ENCODE measurements at regions not wholly inside any gene's neighbourhood (a gene's known extent, or its start where the extent isn't known, plus 50 kb on each side); places are given as distances from the start of the nearest gene placed in this dataset.

DNA sequence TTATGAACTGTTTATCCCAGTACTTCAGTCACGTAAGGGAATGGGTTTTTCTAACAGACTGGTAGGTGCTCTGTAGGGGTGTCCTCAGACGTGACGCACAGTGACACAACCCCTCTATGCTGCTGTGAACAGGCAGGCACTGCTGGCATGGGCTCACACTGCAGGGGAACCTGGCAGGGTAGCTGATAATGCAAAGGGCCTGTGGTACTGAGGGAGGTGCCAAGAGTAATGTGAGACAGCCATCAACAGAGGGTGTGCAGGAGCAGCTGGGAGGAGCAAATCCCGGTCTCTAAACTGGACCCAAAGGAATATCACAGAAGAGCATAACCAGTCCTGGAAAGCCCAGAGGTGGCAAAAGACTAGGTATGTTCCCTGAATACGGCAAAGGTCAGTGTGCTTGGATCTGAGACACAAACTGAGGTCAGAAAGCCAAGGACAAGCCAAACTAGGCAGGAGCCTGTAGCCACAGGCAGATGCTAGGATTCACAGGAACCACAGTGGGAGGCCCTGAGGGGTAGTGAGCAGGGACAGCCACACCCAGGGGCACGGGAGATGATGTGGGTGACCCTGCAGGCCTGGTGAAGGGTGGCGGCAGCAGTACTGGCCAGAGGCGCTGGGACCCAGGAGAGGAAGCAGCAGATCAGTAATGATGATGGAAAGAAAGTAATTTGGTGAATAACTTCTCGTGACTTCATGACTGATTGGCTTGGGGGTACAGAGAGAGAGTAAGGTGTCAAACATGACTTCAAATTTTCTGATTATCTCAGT lies 248.1 kb upstream of the CHRNA7 start:
- no peak for DNase-seq

GRCh38 chr15:31782951-31783350 lies 247.4 kb upstream of the CHRNA7 start:
- DNase-seq = no peak

DNA sequence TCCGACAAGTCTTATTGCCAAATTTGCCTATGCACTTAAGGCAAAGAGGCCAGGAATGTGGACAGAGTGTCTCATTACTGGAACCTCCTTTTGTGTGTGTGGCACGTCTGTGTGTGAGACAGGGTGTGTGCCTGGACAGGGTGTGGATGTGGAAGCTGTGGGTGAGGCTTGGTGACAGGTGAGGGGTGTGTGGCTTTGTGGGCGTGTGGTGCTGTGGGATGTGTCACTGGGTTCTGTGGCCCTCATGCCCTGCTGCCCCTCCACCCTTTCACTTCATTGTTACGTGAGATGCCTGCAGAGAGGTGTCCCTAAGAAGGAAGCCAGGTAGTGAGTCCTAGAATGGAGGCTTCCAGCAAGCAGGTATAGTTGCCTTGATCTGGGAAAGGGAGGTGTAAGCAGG lies 244.0 kb upstream of the CHRNA7 start:
- DNase-seq = no peak

GRCh38 chr15:31788104-31788503 lies 242.2 kb upstream of the CHRNA7 start:
- DNase-seq = no peak

DNA sequence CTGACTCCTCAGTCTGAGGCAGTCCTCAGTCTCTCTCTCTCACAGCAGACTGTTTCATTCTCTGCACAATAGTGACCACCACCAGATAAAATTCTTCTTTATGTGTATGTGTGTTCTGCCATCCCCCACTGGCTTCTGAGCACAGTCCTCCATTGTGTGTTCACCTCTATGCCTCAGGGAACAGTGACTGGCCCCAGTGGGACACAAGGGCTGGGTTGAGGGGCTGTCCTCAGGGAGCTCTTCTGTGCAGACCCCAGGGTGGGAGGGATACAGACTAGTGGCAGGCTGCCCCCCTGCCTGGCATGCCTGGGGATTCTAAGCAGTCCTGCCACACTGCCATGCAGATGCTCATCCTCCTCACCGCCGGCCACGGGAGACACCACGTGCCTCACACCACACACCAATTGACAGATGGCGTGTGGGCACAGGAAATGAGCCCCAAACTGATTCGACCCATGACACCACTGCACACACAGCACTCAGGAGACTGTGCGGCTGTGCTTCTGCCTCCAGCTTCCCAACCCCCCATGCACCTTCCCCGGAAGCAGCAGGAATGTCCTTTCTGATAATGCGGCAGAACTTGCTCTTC lies 237.6 kb upstream of the CHRNA7 start:
- no peak for DNase-seq

DNA sequence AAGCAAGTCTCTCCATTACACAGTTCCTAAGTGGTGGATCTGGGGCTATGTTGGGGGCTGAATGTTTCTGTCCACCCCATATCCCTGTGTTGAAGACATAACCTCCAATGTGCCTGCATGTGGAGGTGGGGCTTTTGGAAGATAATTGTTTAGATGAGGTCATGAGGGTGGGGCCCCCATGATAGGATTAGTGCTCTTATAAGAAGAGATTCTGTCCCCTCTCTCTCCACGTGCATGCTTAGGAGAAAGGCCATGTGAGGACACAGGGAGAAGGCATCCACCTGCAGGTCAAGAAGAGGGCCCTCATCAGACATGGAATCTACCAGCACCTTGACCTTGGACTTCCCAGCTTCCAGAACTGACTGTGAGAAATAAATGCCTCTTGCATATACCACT lies 231.0 kb upstream of the CHRNA7 start:
- no peak for DNase-seq

DNA sequence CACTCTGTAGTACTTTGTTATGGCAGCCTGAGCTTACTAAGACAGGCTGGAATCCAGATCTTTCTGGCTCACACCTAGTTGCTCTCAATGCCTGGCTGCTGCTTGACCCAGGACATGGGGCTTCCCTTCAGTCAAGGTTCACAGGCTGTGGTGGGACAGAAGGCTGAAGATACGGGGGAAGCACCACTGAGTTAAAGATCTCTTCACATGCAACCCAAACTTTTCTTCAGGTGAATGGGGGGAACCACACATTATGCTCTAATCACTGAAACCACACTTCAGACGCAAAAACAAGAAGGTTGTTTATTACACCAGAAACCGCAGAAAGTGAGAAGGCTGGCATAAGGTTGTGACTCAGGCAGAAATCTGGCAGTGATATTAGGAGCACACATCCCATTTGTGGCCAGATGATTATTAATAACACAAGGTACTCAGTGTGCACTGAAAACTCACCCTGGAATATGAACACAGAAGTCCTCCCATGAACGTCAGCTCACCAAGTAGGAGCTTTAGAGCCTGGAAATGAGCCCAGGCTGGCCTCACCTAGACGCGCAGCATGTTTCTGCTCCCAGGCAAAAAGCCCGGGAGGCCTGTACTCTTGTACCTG lies 230.5 kb upstream of the CHRNA7 start:
- DNase-seq = no peak

DNA sequence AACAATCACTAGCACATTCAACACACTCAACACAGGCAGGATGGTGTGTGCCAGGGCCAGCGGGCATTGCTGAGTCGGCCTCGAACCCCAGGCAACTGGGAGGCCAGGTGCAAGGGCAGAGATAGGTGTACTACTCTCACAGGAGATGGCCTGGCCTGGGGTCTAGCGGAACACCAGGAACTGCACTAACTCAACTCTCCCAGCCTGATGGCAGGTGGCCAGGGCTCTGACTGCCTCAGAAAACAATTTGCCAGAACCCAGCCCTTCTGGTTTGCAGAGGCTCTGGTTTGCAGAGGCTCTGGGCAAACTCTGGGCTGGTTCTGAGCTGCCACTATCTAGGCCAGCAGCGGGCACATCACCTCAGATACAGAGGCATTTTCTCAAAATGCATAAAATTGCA lies 229.2 kb upstream of the CHRNA7 start:
- no peak for DNase-seq

GRCh38 chr15:31802761-31803160 lies 227.6 kb upstream of the CHRNA7 start:
- no peak for DNase-seq

- DNase-seq = no peak
Measured at GRCh38 chr15:31803388-31803884, 226.9 kb upstream of the CHRNA7 start.

- no peak for DNase-seq
Measured at GRCh38 chr15:31805090-31805662, 225.1 kb upstream of the CHRNA7 start.

DNA sequence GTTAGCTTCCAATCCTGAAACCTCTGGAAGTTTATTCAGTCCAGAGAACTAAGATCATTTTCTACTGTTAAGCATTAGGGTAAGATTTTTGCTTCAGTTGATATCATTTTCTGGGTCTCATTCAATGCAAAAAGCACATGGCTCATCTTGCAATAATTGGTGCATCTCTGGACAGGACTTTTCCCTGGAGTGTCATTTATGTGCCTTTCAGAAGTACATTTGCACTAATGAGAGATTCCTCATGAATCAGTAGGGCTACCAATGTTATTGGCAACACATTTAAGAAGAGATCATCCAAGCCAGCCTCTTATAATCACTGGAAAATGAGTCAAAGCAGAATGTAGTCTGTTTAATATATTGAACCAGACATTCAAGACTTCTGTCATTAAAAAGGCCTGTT lies 224.2 kb upstream of the CHRNA7 start:
- no peak for DNase-seq

DNA sequence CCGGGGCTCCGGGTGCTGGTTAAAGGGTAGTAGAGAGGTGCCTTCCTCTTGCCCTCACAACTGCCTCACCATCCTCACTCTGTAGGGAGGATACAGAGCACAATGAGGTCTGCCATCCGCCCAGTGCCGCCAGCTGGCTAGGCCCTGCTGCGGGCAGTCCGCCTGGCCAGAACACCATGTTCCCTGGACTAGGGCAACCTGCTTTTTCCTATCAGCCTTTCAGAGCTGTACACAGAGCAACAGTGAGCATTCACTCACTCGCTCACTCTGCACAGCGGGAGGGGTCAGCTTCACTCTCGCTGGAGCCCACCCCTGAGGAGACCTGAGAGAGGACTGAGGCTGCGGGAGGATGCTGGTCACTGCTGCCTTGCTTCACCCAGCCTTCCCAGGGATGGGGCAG lies 218.7 kb upstream of the CHRNA7 start:
- DNase-seq = no peak

- DNase-seq = no peak
Measured at GRCh38 chr15:31814082-31814481, 216.2 kb upstream of the CHRNA7 start.

DNA sequence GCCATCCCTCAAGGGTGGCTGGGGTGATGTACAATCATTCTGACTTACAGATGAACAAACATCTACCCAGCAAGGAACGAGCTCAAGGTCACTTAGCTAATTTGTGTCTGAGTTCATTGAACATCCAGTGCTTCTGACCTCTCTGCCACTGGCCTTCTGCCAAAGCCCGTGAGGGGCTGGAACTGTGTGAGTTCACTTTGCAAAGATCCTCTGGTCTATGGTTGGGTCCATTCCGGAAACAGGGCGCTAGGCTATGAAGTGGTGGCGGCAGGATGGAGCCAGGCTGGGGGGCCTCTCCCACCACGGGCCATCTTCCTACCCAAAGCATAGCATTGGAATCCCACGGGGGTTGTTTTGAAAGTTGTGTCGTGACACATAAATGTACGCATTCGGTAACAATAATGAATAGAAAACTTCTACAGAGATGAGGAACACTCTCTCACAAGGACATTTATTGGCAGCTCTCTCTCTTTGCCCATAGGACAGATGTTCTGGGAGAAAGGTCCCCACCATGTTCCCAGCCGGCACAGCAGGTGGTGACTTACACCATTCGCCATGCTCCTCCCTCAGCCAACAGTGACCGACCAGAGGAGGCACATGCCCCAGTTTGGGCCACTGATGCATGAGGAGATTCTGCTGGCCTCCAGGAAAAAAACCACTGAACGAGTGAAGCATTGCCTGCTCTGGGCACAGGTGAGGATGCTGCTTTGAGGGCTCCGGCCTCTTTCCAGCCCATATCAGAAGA lies 214.7 kb upstream of the CHRNA7 start:
- DNase-seq = no peak

DNA sequence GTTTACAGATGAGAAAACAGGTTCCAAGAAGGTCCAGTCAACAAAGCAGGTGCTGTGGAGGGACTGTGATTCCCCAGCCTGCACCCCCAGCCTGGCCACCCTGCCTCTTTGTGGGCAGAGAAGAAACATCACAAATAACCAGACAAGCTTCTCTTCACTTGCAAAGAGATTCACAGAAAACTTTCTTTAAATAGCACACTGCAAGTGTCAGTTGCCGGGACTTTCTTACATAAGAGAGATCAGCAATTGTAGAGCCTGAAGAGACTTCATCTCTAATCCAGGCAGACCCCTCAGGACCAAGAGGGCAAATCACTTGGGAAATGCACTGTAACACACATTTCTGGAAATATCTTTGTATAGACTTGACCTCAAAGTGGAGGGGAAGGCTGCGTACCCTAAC lies 207.9 kb upstream of the CHRNA7 start:
- no peak for DNase-seq

- DNase-seq = no peak
Measured at GRCh38 chr15:31824024-31824423, 206.3 kb upstream of the CHRNA7 start.

GRCh38 chr15:31828594-31828993 lies 201.7 kb upstream of the CHRNA7 start:
- no peak for DNase-seq

- DNase-seq = no peak
Measured at GRCh38 chr15:31830591-31830990, 199.7 kb upstream of the CHRNA7 start.

GRCh38 chr15:31831596-31831995 lies 198.7 kb upstream of the CHRNA7 start:
- DNase-seq = no peak

DNA sequence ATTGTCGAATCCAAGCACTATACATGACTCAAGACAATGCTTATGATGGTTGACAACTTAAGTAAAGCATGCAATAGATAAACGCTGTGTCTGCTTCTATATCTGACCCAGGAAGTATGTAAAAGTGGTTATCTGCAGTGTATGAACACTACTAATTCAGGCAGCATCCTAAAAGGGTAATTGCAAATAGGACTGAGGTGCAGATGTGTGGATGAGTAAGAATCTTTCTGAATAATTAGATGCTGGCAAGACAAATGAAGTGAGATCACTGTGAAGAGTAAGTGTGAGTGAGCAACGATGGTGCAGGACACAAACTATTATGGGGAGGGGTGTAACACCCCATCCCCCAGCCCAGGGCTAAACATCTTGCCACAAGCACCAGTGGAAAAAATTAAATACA lies 195.7 kb upstream of the CHRNA7 start:
- DNase-seq = no peak

- no peak for DNase-seq
Measured at GRCh38 chr15:31839388-31839787, 190.9 kb upstream of the CHRNA7 start.

DNA sequence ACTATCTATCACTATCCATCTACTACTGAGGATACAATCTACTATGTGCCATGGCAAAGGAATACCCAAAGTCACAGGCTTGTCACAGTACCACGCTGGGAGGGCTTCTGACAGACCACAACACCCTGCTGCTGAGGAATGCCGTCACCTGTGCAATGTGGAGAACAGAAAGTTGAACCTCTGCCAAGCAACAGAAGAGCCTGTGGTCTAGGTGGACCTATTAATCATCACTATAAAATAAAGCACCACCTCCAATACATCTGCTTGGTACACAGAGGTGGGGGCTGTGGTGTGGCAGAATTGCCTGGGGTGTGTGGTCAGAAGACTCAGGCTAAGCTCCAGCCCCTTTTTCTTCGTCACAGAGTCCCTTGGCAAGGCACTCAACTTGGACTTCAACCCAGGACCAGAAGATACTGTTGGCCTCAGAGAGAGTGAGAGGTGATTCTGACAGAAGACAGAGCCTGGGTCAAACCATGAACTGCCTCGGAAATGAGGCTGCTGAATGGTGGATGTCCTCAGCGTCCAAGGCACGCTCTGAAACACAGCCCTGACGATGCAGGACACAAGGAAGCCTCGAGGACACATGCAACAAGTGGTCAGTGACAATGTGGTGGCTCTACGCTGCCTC lies 189.4 kb upstream of the CHRNA7 start:
- DNase-seq = no peak
